Bronchial epithelial cell (primary cell): ENCODE measurements at regions not wholly inside any gene's neighbourhood (a gene's known extent, or its start where the extent isn't known, plus 50 kb on each side); places are given as distances from the start of the nearest gene placed in this dataset.

Experiments
- DNase-seq: peaks from one replicate; pipeline ENCODE4 v3.0.0-alpha.2; 2010; ENCODE audit warnings: low read depth
- FAIRE-seq: peaks from 2 replicates; lab custom pipeline; 2011; peaks lifted over from hg19 to GRCh38; lab: Jason Lieb, UNC
- H3K27me3 ChIP-seq: 2 replicates; pipeline ENCODE4 v1.5.1; 2011; ENCODE audit warnings: low read length; ENCODE audit not compliant: control insufficient read depth, insufficient read depth
- H3K36me3 ChIP-seq: 2 replicates; pipeline ENCODE4 v1.5.1; 2011; ENCODE audit warnings: low read length; ENCODE audit not compliant: control insufficient read depth, insufficient read depth
- H3K4me3 ChIP-seq: 2 replicates; pipeline ENCODE4 v1.5.1; 2011; ENCODE audit warnings: mild to moderate bottlenecking, low read depth, low read length, control low read depth
- CTCF ChIP-seq: IDR thresholded peaks from 2 replicates; pipeline ENCODE4 v1.5.1; 2011; ENCODE audit warnings: mild to moderate bottlenecking, moderate library complexity, low read length, control low read depth, inconsistent platforms; ENCODE audit not compliant: insufficient read depth, severe bottlenecking

GRCh38 chr21:17673261-17674020 lies 60.7 kb upstream of the BTG3 start:
- Histone ChIP-seq H3K4me3 (no peak overlapping the region), H3K36me3 (no peaks in the 10 kb centered on the region), H3K27me3 (no peaks in the 10 kb centered on the region)
- DNase-seq (peak; percentile 58), FAIRE-seq (no peak)
- TF ChIP-seq CTCF: no peak

- no peak for TF ChIP-seq CTCF
- Histone ChIP-seq H3K4me3 (no peak overlapping the region), H3K27me3 (no peaks in the 10 kb centered on the region), H3K36me3 (no peaks in the 10 kb centered on the region)
- FAIRE-seq (no peak), DNase-seq (no peak)
These were observed 59.0 kb upstream of the BTG3 start for GRCh38 chr21:17671733-17672132.

DNA sequence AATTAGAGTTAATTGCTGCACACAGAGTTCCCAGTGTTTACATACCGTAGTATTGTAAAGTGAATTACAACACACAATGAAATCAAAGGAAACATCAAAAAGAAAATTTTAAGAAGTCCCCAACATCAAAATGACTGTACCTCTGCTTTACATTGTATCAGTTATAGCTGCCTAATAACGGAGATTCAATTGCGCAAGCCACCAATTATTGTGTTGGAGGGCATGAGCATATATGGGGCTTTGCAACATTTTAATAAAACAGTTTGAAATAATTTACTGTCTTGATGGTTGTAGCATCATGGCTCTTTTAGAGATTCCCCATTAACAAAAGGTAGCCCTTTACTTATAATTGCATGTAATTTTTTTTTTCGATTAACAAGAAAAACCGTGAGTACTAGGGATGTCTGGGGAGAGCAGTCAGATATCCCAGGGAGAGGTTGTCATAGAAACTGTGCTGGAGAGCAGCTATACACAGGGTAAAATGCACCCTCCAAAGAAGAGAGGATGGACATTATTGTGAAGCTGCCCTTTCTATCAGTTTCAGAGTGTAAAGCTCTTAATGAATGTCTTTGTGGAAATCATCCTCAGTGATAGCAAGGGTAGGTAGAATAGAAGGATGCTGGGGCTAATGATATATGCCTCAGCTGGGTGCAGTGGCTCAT lies 55.9 kb upstream of the BTG3 start:
- no peak for FAIRE-seq
- Histone ChIP-seq H3K4me3 (no peak overlapping the region), H3K36me3 (no peaks in the 10 kb centered on the region), H3K27me3 (no peaks in the 10 kb centered on the region)
- no peak for DNase-seq
- TF ChIP-seq CTCF: no peak

GRCh38 chr21:17667256-17667655 lies 54.6 kb upstream of the BTG3 start:
- DNase-seq (peak; percentile 48), FAIRE-seq (no peak)
- no peaks in the 10 kb centered on the region for H3K36me3 ChIP-seq

More at GRCh38 chr21:17667256-17667655, 54.6 kb upstream of the BTG3 start:
- Histone ChIP-seq H3K27me3 (no peaks in the 10 kb centered on the region), H3K4me3 (no peak overlapping the region)
- TF ChIP-seq CTCF: no peak
